Pancreas (tissue), 10 donors: ENCODE measurements at regions not wholly inside any gene's neighbourhood (a gene's known extent, or its start where the extent isn't known, plus 50 kb on each side); places are given as distances from the start of the nearest gene placed in this dataset.

ENCODE experiments used
- ATAC-seq, 4 donors: fragments of 200-7000 bp; cut with Tn5 transposase; one replicate each; pipeline versions ENCODE4 v1.8.0 to v1.9.1; 2020; ENCODE audit warnings: mild to moderate bottlenecking in 4 of 4, moderate library complexity in 4 of 4
- DNase-seq, 6 donors: peaks; one replicate each; pipeline ENCODE4 v3.0.0-alpha.2; 2020
- FAIRE-seq: peaks from 2 replicates; lab custom pipeline; 2012; peaks lifted over from hg19 to GRCh38; lab: Jason Lieb, UNC
- H3K27ac ChIP-seq, 4 donors: fragments of 200-600 bp; sonication (generic); 1 replicate in 3 of 4; 2 replicates in 1 of 4; pipeline versions ENCODE4 v1.5.0 to v1.8.0; 2020
- H3K27me3 ChIP-seq, 4 donors: fragments of 200-600 bp; one replicate each; pipeline ENCODE4 v1.8.0; 2021
- H3K36me3 ChIP-seq, 3 donors: fragments of 200-600 bp; sonication (generic) in 1 of 3; one replicate each; pipeline versions ENCODE4 v1.5.0 to v1.8.0; 2020 to 2021
- H3K4me1 ChIP-seq, 3 donors: fragments of 200-600 bp; one replicate each; pipeline ENCODE4 v1.8.0; 2021
- H3K4me3 ChIP-seq, 4 donors: fragments of 200-600 bp; sonication (generic) in 2 of 4; one replicate each; pipeline versions ENCODE4 v1.5.0 to v1.8.0; 2020 to 2021
- H3K9me3 ChIP-seq, 4 donors: fragments of 200-600 bp; one replicate each; pipeline ENCODE4 v1.8.0; 2021
- CTCF ChIP-seq, 4 donors: fragments of 200-600 bp; sonication (generic) in 3 of 4; IDR thresholded peaks; one replicate each; pipeline versions ENCODE4 v1.5.0 to v1.8.0; 2021; ENCODE audit warnings: antibody characterized with exemption in 4 of 4
- WGBS, 2 donors: extraction: QIAGEN DNeasy Blood & Tissue Kit; methylation state at CpG; one replicate each; pipeline ENCODE4 v1.1.7; 2013; 5-methylcytosine and 5-hydroxymethylcytosine counted together
- intact Hi-C, 3 donors: fragments of 100-400 bp; cut with DNase I; formaldehyde crosslinking; loops; one replicate each; pipeline versions ENCODE4 v1.11.1 to v1.14.2; 2022
- donor health status: healthy with polysubstance abuse.
- donor health status: DM: no; HTN: no; CAD: no; lungs with moderate emphysema.
- donor health status: DM: no; HTN: no; CAD: no.
- donor health status: control.
- donor health status: control.
- donor health status: Bipolar disorder and iron deficiency.
- donor health status: DM: yes; HTN: yes; CAD: no.
- donor health status: DM: no; HTN: no; CAD: no.
- donor health status: DM: no; HTN: no; CAD: no.
- donor health status: DM: yes; HTN: yes; CAD: no.

GRCh38 chr10:107280293-107280692 lies 115.8 kb upstream of the SORCS1 start:
- DNase-seq (no peak), ATAC-seq (peak in 1 of 4 donors; percentile 25), FAIRE-seq (no peak)
- H3K9me3 ChIP-seq: no peaks in the 10 kb centered on the region
- no peak overlapping the region for H3K4me3 ChIP-seq
- H3K27me3 ChIP-seq: no peaks in the 10 kb centered on the region
- no peak for TF ChIP-seq CTCF (IDR thresholded peaks at IDR 0.05)
- H3K4me1 ChIP-seq: peaks cover 0 to 3% (median 0%) of the 10 kb centered on the region in 3 donors
- intact Hi-C loops: no loop called here
- H3K27ac ChIP-seq: no peak overlapping the region
- H3K36me3 ChIP-seq: no peaks in the 10 kb centered on the region
- WGBS, 2 donors: 20 to 25% methylated on average over 3 of the region's 3 CpGs

GRCh38 chr10:107277591-107277990 lies 113.1 kb upstream of the SORCS1 start:
- Histone ChIP-seq H3K4me1 (peaks cover 0 to 3% (median 0%) of the 10 kb centered on the region in 3 donors), H3K36me3 (no peaks in the 10 kb centered on the region), H3K9me3 (no peaks in the 10 kb centered on the region), H3K27me3 (no peaks in the 10 kb centered on the region), H3K4me3 (no peak overlapping the region), H3K27ac (no peak overlapping the region)
- no peak for ATAC-seq
- WGBS, 2 donors: 57 to 61% methylated on average over 2 of the region's 2 CpGs
- FAIRE-seq: no peak
- no peak for TF ChIP-seq CTCF (IDR thresholded peaks at IDR 0.05)
- intact Hi-C loops: no loop called here
- DNase-seq: no peak

- intact Hi-C loops: no loop called here
These were observed 111.3 kb upstream of the SORCS1 start for GRCh38 chr10:107275806-107276205.

GRCh38 chr10:107269626-107270025 lies 105.1 kb upstream of the SORCS1 start:
- Histone ChIP-seq H3K36me3 (no peaks in the 10 kb centered on the region), H3K9me3 (no peaks in the 10 kb centered on the region), H3K4me3 (no peak overlapping the region), H3K27me3 (no peaks in the 10 kb centered on the region), H3K4me1 (no peaks in the 10 kb centered on the region), H3K27ac (no peak overlapping the region)
- TF ChIP-seq CTCF (IDR thresholded peaks at IDR 0.05): no peak
- no peak for ATAC-seq
- DNase-seq: no peak
- intact Hi-C loops: no loop called here
- FAIRE-seq: no peak

More at GRCh38 chr10:107275806-107276205, 111.3 kb upstream of the SORCS1 start:
- Histone ChIP-seq H3K9me3 (no peaks in the 10 kb centered on the region), H3K4me3 (no peak overlapping the region), H3K27ac (no peak overlapping the region), H3K36me3 (no peaks in the 10 kb centered on the region), H3K4me1 (peaks cover 0 to 3% (median 0%) of the 10 kb centered on the region in 3 donors), H3K27me3 (no peaks in the 10 kb centered on the region)
- FAIRE-seq (no peak), DNase-seq (no peak), ATAC-seq (no peak)
- TF ChIP-seq CTCF (IDR thresholded peaks at IDR 0.05): no peak
- WGBS, 2 donors: 54 to 74% methylated on average over 3 of the region's 3 CpGs

GRCh38 chr10:107264742-107265141 lies 100.2 kb upstream of the SORCS1 start:
- H3K36me3 ChIP-seq: no peaks in the 10 kb centered on the region
- H3K4me3 ChIP-seq: no peak overlapping the region
- TF ChIP-seq CTCF (IDR thresholded peaks at IDR 0.05): no peak
- no peak overlapping the region for H3K27ac ChIP-seq
- no peak for FAIRE-seq
- no peaks in the 10 kb centered on the region for H3K9me3 ChIP-seq
- H3K4me1 ChIP-seq: no peaks in the 10 kb centered on the region
- 27 to 53% methylated on average over 6 of the region's 6 CpGs for WGBS, 2 donors
- no peak for ATAC-seq
- no peak for DNase-seq
- no peaks in the 10 kb centered on the region for H3K27me3 ChIP-seq
- intact Hi-C loops: no loop called here
